ENCODE measurements at regions not wholly inside any gene's neighbourhood (a gene's known extent, or its start where the extent isn't known, plus 50 kb on each side); places are given as distances from the start of the nearest gene placed in this dataset.

- TF ChIP-seq CTCF (IDR thresholded peaks at IDR 0.05; ENCODE audit: low read depth, low read length), result no peak
- TF ChIP-seq MYC (IDR thresholded peaks at IDR 0.05; ENCODE audit: low read depth, low read length), result no peak
These were observed 69.8 kb upstream of the SLC35F1 start for GRCh38 chr6:117837261-117837660.
